Stimulated activated CD4-positive, alpha-beta T cell treated with anti-CD3 and anti-CD28 coated beads, TNF-alpha, amount 100 ng/mL, for 1 hour (primary cell): ENCODE measurements at regions not wholly inside any gene's neighbourhood (a gene's known extent, or its start where the extent isn't known, plus 50 kb on each side); places are given as distances from the start of the nearest gene placed in this dataset.

Experiments
- DNase-seq, 3 donors: peaks; one replicate each; pipeline ENCODE4 v3.0.0-alpha.2; 2020; ENCODE audit warnings: low read depth in 3 of 3, low spot score in 1 of 3

GRCh38 chr6:137816688-137817618 is 50.1 kb upstream of the TNFAIP3 start:
- no peak for DNase-seq
